AG09319 (cell line): ENCODE measurements at regions not wholly inside any gene's neighbourhood (a gene's known extent, or its start where the extent isn't known, plus 50 kb on each side); places are given as distances from the start of the nearest gene placed in this dataset.

Source experiments
- DNase-seq: peaks from one replicate; pipeline ENCODE4 v3.0.0-alpha.2; 2010; ENCODE audit warnings: low read depth; ENCODE audit errors: extremely low read depth
- CTCF ChIP-seq: IDR thresholded peaks from 2 replicates; pipeline ENCODE4 v1.5.1; 2011; ENCODE audit warnings: low read depth, mild to moderate bottlenecking, inconsistent platforms, low read length, moderate library complexity

GRCh38 chr3:72483554-72484104 lies 364.6 kb downstream of the SHQ1 start:
- DNase-seq, result no peak
- TF ChIP-seq CTCF, result no peak

- no peak for TF ChIP-seq CTCF
- DNase-seq, result no peak
Measured at GRCh38 chr3:72482589-72483321, 365.5 kb downstream of the SHQ1 start.

- no peak for DNase-seq
- no peak for TF ChIP-seq CTCF
Measured at GRCh38 chr3:72481542-72481941, 366.7 kb downstream of the SHQ1 start.

- no peak for DNase-seq
- TF ChIP-seq CTCF, result no peak
Measured at GRCh38 chr3:72480366-72480765, 367.9 kb downstream of the SHQ1 start.

GRCh38 chr3:72479651-72480215 lies 368.5 kb downstream of the SHQ1 start:
- no peak for TF ChIP-seq CTCF
- DNase-seq, result no peak

- no peak for TF ChIP-seq CTCF
- DNase-seq, result no peak
Measured at GRCh38 chr3:72476139-72476483, 372.1 kb downstream of the SHQ1 start.
